Mammary epithelial cell (primary cell): ENCODE measurements at regions not wholly inside any gene's neighbourhood (a gene's known extent, or its start where the extent isn't known, plus 50 kb on each side); places are given as distances from the start of the nearest gene placed in this dataset.

Experiments used
- EZH2 ChIP-seq: IDR thresholded peaks from 2 replicates; pipeline ENCODE4 v1.6.1; 2012; ENCODE audit warnings: low read length, inconsistent platforms, borderline replicate concordance
- TF ChIP-seq, protein P1 (sequence below), 2 donors: IDR thresholded peaks in 1 of 2; conservative IDR thresholded peaks in 1 of 2; 2 replicates each; pipeline ENCODE4 v1.5.1; 2011 to 2012; ENCODE audit warnings: inconsistent platforms in 2 of 2, low read length in 2 of 2, mild to moderate bottlenecking in 2 of 2, control low read depth in 1 of 2, low read depth in 1 of 2; ENCODE audit not compliant: insufficient read depth in 1 of 2; ENCODE audit errors: extremely low read depth in 1 of 2

- TF ChIP-seq, protein P1, sequence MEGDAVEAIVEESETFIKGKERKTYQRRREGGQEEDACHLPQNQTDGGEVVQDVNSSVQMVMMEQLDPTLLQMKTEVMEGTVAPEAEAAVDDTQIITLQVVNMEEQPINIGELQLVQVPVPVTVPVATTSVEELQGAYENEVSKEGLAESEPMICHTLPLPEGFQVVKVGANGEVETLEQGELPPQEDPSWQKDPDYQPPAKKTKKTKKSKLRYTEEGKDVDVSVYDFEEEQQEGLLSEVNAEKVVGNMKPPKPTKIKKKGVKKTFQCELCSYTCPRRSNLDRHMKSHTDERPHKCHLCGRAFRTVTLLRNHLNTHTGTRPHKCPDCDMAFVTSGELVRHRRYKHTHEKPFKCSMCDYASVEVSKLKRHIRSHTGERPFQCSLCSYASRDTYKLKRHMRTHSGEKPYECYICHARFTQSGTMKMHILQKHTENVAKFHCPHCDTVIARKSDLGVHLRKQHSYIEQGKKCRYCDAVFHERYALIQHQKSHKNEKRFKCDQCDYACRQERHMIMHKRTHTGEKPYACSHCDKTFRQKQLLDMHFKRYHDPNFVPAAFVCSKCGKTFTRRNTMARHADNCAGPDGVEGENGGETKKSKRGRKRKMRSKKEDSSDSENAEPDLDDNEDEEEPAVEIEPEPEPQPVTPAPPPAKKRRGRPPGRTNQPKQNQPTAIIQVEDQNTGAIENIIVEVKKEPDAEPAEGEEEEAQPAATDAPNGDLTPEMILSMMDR (conservative IDR thresholded peaks at IDR 0.05 in 1 of 2, IDR thresholded peaks at IDR 0.05 in 1 of 2; ENCODE audit: extremely low read depth in 1 of 2, insufficient read depth in 1 of 2, low read depth in 1 of 2, low read length in 2 of 2), result no peak
- TF ChIP-seq EZH2, result no peak
These were observed 761.4 kb upstream of the TYRP1 start for GRCh38 chr9:11931751-11932150.
